ENCODE measurements at regions not wholly inside any gene's neighbourhood (a gene's known extent, or its start where the extent isn't known, plus 50 kb on each side); places are given as distances from the start of the nearest gene placed in this dataset.

- H3K36me3 ChIP-seq, result no peaks in the 10 kb centered on the region
- 97 to 100% (median 100%) methylated on average over 1 of the region's 1 CpG for WGBS, 3 donors
These were observed 90.1 kb upstream of the SLC12A2 start for GRCh38 chr5:127993476-127993875.

DNA sequence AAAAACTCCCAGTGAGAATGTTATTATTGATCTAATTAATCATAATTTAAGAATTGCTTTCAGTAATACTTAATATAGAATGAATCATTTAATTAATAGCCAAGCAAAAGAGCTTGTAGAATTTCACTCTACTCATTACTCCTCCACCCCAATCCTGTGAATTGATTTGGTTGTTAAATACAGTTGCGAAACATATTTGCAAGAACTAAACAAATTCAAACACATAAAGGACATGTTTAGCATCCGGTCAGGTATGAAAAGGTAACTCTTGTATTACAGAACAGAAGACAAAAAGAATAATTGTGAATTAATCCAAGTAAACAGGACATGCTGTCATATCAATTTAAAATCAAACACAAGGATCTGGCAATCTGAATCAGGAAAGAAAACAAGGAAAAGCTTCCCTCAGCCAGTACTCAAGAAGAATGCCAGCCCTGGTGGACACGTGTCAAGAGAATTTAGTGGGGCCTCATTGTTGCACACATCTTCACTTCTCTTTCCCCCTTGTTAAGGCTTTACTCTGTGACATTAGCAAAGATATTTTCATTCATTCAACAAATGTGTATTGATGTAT lies 89.4 kb upstream of the SLC12A2 start:
- H3K4me3 ChIP-seq, result no peak overlapping the region
- intact Hi-C loops (cut with DNase I), result no loop called here
- H3K4me1 ChIP-seq (ENCODE audit: insufficient read depth), result peaks cover 10% of the 10 kb centered on the region
- no peaks in the 10 kb centered on the region for H3K36me3 ChIP-seq
- WGBS, 3 donors, result 94 to 97% (median 94%) methylated on average over 3 of the region's 3 CpGs
- H3K27me3 ChIP-seq, result no peaks in the 10 kb centered on the region
- TF ChIP-seq EP300 (IDR thresholded peaks at IDR 0.05), result no peak
- no peak for TF ChIP-seq POLR2A (IDR thresholded peaks at IDR 0.05)
- TF ChIP-seq CTCF (IDR thresholded peaks at IDR 0.05), result no peak
- H3K9me3 ChIP-seq, result no peaks in the 10 kb centered on the region
- no peak overlapping the region for H3K27ac ChIP-seq
- no peak for DNase-seq

More at GRCh38 chr5:127993476-127993875, 90.1 kb upstream of the SLC12A2 start:
- Histone ChIP-seq H3K4me3 (no peak overlapping the region), H3K27me3 (no peaks in the 10 kb centered on the region), H3K27ac (no peak overlapping the region), H3K4me1 (ENCODE audit: insufficient read depth) (peaks cover 10% of the 10 kb centered on the region), H3K9me3 (no peaks in the 10 kb centered on the region)
- no peak for TF ChIP-seq POLR2A (IDR thresholded peaks at IDR 0.05)
- no peak for TF ChIP-seq EP300 (IDR thresholded peaks at IDR 0.05)
- TF ChIP-seq CTCF (IDR thresholded peaks at IDR 0.05), result no peak
- DNase-seq, result no peak
- intact Hi-C loops (cut with DNase I), result no loop called here

DNA sequence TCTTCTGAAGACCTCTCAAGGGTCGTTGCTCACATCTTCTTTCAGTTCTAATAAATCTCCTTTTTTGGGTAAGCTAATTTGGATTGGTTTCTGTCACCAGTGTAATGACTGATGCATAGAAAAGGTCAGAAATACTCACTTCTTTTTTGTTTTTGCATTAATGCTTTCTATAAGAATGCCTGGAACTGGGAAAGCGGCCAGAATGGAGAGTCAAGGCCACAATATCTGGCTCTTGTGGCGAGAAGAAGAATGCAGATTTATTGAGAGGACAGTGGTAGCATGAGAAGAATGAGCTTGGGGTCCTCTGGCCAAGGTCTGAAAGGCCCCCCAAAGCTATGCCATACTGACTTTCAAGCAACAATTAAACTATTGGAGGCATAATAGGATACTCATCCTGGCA lies 88.0 kb upstream of the SLC12A2 start:
- no peak for DNase-seq
- H3K27me3 ChIP-seq, result no peaks in the 10 kb centered on the region
- 20 to 32% (median 22%) methylated on average over 3 of the region's 3 CpGs for WGBS, 3 donors
- no peak overlapping the region for H3K27ac ChIP-seq
- intact Hi-C loops (cut with DNase I), result no loop called here
- no peaks in the 10 kb centered on the region for H3K9me3 ChIP-seq
- H3K36me3 ChIP-seq, result no peaks in the 10 kb centered on the region
- no peak overlapping the region for H3K4me3 ChIP-seq
- H3K4me1 ChIP-seq (ENCODE audit: insufficient read depth), result peaks cover 10% of the 10 kb centered on the region
- TF ChIP-seq EP300 (IDR thresholded peaks at IDR 0.05) (no peak), POLR2A (IDR thresholded peaks at IDR 0.05) (no peak), CTCF (IDR thresholded peaks at IDR 0.05) (no peak)

DNA sequence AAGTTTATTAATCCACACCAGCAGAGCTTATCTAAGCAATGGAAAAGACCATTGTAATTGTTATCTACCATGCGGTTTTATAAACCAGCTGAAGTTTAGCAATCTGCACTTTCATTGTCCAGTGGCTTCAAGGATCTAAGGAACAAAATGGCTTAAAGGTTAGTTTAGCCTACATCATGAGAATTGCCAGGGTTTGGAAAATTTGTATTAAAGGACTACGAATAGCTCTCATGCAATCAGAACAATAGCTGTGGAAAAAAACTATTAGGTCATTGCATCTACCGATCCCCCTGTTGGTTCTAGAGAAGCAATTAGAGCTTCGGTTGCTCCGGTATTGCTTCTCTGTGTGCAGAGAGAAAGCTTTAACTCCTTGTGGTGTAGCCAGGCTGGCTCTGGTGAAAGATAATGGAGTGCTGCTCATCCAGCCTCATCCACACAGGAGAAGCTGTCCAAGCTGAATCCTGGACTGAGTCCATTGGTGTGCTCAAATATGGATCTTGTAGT lies 86.3 kb upstream of the SLC12A2 start:
- no peak for TF ChIP-seq EP300 (IDR thresholded peaks at IDR 0.05)
- TF ChIP-seq CTCF (IDR thresholded peaks at IDR 0.05), result no peak
- intact Hi-C loops (cut with DNase I), result no loop called here
- DNase-seq, result no peak
- Histone ChIP-seq H3K4me3 (no peak overlapping the region), H3K4me1 (ENCODE audit: insufficient read depth) (peaks cover 10% of the 10 kb centered on the region), H3K9me3 (no peaks in the 10 kb centered on the region), H3K27ac (no peak overlapping the region), H3K36me3 (no peaks in the 10 kb centered on the region), H3K27me3 (no peaks in the 10 kb centered on the region)
- WGBS, 3 donors, result 18 to 29% (median 19%) methylated on average over 5 of the region's 5 CpGs
